ENCODE measurements at regions not wholly inside any gene's neighbourhood (a gene's known extent, or its start where the extent isn't known, plus 50 kb on each side); places are given as distances from the start of the nearest gene placed in this dataset.
"Not testable (repeated sequence)": the region's sequence is repeated elsewhere in the genome, so short reads cannot be mapped to it uniquely, and the experiment has no call there.

DNA sequence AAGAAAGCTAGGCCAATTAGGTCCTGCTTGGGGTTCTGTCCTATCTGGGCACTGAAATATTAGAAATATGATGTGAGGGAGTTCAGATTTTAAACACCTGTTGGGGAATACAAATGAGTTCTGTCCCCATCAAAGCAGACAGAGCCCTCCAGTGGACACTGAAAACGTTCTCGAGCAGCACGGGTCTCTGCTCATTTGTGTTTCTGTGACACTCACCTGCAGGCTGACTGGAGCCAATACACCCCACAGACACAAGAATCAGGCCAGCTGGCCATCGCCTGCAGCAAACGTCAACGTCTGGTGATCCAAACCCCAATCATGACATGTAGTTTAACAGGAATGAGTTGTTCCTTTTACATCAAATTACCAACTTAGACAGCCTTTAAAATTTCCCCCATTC is 493.4 kb upstream of the TMEM132C start:
- peak; percentile 52 for DNase-seq

DNA sequence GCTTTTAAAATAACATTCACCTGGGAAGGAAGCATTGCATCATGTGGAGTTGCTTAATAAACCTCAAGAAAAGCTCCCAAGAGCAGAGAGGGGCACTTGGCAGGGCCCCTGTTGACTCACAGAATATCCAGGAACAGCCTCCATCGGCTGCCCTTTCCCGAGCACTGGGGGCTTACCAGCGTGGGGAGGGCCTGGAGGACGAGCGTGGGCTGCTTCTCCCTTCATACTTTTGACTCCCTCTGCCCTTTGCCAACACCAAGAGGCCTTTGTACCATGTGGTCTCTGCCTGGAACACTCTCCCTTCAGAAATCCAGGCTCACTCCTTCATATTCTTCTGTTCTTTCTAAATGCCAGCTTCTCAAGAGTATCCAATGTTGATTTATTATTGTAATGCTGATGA is 492.1 kb upstream of the TMEM132C start:
- DNase-seq, result no peak

DNA sequence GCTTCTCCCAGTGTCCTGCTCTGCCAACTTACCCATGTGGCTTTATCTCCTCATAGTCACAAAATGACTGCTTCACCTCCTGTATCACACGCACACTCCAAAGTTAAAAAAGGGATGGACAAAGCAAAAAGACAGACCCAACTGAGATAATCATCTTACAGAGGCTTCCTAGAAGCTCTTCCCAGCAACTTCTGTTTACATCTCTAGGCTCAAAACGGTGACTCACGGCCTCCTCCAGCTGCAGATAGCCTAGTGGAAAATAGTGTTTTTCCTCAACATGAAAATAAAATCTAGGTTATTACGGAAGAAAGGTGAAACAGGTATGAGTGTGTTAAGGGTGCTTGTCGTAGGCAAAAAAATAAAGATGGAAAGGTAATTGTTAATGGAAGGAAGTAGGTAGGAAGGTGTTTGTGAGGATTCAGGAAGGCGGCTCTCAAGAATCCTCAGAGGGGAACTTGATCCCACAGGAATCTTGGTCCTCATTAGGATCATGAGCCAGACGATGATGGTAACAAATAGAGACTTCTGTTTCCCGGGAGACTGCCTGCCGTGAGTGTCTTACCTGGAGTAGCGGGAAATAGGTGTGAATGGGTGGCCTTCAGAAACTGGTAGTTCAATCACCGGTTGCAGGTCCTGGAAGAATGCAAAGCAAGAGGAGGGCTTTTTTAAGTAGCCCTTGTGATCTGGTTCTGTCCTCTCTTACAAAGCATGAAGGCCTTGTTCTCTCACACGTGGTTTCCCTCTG is 487.5 kb upstream of the TMEM132C start:
- no peak for DNase-seq

DNA sequence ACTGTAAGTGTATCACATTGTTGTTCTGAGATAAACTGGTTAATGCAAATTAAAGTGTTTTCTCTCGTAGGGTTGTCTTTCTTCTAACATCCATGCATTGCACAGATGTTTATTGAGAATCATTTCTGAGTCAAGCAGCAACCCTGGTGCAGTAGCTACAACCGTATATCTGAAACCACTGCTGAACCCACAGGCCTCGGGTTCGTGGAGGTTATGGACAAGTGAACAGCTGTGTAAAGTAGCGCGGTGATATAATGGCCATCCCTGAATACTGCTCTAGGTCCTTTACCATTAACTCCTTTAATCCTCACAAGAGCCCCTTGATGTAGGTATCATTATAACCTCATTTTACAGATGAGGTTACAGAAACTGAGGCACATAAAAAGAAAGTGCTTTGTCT is 486.1 kb upstream of the TMEM132C start:
- DNase-seq, result peak; percentile 37

DNA sequence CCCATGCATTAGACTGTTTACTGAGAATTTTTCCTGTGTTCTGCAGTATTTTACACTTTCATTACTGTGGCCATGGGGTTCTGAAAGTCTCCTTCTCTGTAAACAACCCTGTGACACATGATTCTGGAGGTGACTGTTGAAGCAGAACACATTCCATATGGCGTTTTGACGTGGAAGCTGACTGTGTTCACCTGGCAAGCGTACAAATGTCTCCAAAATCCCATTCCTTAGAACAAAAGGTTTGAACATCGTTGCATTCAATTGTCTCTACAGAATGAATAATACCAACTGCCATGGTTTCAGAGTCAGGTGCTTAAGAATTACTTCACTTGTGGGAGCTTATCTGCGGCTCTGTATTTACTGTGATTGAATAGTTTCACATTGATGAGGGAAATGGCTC is 485.6 kb upstream of the TMEM132C start:
- peak; percentile 37 for DNase-seq

DNA sequence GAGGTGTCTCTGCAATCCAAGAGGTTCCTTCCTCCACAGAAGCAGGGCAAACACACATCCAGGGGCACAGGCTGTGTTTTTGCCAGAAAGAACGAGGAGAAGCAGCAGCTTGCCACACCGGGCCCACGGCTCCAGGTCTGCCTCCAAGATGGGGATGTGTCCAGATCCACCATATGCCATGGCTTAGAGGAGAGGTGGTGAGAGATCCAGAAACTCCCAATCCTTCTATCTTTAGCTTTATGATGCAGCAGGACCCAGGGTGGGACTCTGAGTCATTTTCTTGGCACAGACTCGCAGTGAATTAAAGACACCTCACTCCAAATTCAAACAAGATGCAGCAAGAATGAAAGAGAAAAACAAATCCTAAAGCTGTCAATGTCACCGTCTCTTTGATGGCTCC is 481.4 kb upstream of the TMEM132C start:
- no peak for DNase-seq

DNA sequence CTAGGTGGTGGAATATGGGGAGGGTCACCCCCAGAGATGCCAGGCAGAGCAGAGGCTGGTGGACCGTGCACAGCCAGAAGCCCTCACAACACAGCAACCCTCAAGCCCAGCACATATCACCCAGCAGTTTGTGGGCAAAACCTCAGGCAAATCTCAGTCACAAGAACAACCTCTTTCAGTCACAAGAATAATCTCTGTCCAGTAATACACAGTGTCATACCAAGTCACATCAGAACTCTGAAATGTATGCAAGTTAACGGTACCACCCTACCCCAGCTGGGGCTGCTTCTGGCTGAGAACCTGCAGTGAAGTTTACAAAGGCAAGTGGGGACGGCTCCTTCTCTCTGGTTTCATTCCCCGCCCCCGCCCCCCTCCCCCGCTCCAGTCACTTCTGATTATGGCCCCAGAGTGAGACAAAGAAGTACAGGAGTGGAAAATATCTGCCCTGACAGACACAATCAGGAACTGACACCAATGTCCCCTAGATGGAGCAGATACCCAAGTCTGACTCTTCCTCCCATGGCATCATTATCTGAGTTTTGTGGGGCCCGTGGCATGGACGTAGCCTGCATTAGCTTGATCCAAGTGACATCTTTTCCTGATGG is 480.9 kb upstream of the TMEM132C start:
- DNase-seq, result no peak

DNA sequence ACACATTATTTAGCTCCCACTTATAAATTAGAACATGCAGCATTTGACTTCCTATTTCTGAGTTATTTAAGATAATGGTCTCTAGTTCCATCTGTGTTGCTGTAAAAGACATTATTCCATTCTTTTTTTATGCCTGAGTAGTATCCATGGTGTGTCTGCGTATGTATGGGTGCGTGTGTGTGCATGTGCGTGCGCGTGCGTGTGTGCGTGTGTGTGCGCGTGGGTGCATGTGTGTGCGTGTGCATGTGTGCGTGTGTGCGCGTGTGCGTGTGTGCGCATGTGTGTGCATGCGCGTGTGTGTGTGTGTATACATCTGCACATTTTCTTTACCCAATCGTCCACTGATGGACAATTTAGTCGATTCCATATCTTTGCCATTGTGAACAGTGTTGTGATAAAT is 479.4 kb upstream of the TMEM132C start:
- no peak for DNase-seq

DNA sequence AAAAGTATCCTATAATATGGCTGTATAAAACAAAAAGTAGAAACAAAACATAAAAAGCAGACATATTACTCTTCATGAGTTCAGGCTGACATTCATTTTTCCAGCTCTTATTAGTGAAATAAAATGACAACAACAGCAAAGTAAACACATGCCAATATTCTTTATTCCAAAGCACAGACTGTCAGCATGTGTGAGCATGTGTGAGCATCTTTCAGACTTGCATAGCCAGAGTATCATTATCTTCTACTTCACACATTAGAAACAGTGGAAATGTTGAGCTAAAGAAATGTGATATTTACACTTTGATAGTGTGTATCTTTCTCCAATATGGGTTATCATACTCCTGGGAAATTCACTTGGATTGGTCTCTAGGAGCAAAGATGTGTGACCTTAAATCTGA is 476.6 kb upstream of the TMEM132C start:
- DNase-seq, result no peak

DNA sequence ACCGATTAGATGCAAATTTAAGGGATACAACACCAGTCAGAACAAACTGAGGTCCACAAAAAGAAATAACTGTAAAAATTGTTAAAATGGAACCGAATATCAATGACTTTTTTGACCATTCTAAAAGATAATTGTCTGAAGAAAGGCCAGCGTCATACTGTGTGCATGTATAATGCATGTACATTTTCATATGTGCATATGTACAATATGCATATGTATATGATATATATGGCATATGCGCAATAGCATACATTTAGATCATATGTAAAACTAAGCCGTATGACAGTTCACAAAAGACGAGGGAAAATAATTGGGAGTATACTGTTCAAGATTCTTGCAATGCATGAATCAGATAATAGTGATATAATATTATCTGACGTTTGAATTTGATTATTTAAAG is 475.8 kb upstream of the TMEM132C start:
- no peak for DNase-seq

DNA sequence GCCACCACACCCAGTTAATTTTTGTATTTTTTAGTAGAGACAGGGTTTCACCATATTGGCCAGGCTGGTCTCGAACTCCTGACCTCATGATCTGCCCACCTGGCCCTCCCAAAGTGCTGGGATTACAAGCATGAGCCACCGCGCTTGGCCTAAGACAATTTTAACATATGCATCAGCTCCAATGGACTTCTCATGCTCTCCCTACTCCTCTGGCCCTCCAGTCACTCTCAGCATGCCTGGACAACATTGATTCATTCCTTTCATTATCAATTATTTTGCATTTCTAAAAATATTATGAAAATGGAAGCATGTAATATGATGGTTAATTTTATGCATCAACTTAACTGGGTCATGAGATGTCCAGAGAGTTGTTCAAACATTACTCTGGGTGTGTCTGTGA is 469.1 kb upstream of the TMEM132C start:
- no peak for DNase-seq

DNA sequence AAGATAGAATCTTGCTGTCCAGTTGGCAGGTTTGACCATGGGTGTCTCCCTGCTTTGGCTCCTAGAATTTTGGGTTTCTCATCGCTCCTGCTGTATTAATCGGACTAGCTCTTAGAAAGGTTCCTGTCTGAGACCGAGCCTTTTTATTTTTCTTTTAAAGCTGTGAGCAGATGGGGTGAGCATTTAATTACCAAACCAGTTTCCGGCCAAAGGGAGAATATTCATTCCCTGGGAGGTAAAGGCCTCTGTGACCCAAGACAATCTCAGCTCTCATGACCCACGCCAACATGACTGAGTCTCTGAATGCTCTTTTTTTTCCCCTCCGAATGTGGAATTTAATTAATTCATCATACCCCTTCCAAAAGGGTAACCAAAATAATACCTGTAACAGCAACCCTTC is 464.7 kb upstream of the TMEM132C start:
- DNase-seq, result no peak

DNA sequence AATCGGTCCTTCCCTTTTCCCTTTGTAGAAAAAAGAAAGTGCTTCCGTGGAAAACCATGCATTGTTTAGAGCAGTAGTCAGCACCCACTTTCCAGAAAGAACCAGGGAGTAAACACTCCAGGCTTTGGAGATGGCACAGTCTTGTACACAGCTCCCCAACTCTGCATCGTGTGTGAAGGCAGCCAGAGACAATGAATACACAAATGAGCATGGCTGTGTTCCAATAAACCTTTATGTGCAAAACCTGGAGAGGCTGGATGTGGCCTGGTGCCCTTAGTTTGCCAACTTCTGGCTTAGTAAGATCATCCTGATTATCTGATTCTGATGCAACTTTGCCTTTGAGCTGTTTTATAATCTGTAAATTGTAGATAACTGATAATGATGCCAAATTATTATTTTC is 463.4 kb upstream of the TMEM132C start:
- DNase-seq, result peak; percentile 17

DNA sequence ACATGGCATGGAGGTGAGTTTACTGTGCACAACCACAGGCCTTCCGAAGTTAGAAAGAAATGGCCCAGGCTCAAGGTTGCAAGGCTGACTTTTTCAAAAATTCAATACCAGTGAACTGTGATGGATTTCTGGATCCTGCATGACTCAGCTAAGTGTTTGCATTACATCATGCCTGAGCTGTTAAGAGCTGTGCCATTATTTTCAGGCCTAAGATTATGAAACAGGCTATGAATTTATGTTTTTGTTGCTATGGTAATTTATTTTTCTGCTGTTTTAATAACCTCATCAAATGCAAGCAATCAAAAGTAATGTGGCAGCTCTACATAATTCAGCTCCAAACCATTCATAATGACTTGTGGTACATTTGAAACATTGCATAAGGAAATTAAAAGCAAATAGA is 457.7 kb upstream of the TMEM132C start:
- DNase-seq, result no peak

DNA sequence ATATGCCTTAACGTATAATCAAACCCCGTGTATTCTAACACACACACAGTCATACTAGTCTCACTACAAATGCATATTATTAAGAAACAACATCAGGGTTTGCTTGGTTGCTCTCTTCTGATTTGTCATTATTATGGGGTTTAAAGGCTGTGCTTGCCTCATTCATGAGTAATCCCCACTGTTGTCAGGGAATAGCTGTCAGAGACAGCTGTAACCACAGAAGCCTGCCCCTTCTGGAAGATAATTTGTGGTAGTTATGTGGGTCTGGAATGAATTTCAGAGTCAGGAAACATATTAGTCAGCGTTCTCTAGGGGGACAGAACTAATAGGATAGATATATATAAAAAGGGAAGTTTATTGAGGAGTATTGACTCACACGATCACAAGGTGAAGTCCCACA is 456.9 kb upstream of the TMEM132C start:
- DNase-seq, result no peak

DNA sequence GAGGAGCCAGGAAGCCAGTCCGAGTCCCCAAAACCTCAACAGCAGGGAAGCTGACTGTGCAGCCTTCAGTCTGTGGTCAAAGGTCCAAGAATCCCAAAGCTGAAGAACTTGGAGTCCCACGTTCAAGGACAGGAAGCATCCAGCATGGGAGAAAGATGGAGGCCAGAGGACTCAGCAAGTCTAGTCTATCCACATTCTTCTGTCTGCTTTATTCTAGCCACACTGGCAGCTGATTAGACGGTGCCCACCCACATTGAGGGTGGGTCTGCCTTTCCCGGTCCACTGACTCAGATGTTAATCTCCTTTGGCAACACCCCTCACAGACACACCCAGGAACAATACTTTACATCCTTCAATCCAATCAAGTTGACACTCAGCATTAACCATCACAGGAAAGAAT is 456.5 kb upstream of the TMEM132C start:
- not testable (repeated sequence) for DNase-seq

DNA sequence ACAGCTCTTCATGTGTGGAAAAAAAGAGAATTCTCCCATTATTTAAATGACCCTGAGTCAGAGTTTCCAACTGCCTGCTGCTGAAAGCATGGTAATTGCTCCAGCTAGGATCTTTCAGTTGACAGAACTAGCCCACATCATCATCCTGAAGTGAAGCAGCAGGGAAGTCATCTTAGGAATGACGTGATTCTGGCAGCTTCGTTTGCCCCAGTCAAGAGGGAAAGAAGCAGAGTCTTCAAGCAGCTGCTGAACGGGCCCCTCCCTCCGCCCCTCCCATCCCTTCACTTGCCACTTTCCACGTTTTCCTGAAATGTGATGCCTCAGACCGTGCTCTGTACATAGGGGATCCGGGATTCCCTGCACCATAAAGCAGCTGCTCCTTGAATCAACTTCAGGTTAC is 455.0 kb upstream of the TMEM132C start:
- no peak for DNase-seq

DNA sequence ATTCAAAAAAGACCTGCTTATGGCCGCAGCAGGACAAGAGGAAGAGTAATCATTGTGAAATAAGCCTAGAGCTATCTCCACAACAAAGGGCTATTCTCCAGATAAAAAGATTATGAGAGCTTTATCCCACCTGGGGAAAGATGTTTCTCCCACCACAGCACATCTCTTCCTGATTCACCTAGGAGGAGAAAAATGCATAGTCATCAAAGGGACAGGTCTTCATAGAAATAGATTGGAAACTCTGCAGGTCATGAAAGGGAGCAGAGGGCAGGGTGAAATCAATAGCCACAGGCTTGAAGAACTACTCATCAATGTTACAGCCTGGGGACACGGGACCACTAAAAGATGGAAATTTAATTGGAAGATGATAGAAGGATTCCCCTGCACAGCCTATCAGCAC is 453.8 kb upstream of the TMEM132C start:
- no peak for DNase-seq

DNA sequence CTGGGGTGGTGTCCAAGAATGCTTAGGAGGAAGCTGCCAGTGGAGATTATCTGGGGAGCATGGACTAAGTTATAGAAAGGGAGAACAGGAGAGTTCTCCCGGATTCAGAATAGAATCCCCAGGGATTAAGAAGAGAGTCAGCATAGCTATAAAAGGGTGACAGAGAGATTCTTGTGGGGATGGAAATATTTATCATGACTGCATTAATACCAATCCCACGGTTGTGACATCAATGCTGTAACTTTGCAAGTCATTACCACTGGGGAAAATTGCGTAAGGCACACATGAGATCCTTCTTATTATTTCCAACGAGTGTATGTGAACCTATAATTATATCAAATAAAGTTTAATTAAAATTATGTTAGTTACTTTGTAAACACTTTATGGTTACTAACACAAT is 447.9 kb upstream of the TMEM132C start:
- no peak for DNase-seq

DNA sequence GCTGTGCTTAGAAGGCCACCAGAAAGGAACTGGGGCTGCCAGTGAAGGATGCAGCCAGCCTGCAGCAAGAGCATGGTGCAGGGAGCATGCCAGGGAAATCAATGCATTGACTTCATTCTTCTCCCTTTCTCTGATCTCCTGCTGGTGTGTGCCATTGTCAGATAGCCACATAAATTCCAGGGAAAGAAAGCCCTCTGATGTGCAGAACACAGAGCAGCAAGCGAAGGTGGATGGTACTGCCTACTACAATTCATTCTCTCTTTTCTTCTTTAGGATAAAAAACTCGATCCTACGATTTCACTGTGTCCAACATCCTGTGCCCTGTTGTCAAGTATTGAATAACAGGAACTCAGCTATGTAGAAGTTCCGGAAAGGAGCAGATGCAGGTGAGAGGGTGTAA is 446.7 kb upstream of the TMEM132C start:
- no peak for DNase-seq

DNA sequence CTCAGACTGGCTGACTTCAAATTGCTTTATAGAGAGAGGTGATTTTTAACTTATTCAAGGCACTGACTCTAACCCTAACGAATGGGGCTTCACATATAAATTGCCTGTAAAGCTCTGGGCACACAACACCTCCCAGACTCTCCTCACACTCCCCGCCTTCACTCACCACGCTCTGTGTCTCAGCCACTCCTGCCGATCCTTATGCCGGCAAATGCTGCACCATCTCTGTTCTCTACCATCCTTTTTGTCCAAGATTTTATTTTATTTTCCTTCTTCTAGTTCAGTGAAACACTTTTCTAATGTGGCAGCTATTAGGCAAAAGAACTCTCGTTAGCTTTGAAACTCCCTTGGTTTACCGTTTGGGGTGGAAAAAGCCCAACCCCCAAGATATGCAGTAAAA is 446.1 kb upstream of the TMEM132C start:
- no peak for DNase-seq

DNA sequence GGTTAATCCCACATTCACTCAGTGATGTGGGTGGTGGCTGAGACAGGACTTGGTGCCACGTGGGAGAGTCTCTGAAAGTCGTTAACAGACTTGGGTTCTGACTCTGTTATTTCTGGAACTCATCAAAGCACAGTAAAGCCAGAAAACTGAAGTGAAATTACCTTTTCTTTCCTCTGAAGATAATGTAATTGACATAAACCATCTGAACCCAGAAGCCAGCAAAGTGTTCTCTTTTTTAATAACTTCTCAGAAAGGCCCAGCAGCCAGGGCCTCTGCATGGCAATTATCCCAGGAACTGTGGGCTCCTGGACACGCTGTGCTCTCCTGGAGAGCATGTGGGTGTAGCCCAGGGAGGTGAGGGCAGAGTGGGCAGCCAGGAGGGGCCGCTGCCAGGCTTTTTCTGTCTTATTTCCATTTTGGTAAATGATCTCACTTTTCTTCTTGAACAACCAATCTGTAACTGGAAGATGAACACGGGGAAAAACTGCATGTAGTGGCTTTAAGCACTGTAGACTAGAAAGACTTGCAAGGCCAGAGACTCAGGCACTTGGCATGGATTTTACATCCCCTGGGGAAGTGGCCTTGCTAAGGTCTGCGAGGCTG is 444.1 kb upstream of the TMEM132C start:
- DNase-seq, result no peak

DNA sequence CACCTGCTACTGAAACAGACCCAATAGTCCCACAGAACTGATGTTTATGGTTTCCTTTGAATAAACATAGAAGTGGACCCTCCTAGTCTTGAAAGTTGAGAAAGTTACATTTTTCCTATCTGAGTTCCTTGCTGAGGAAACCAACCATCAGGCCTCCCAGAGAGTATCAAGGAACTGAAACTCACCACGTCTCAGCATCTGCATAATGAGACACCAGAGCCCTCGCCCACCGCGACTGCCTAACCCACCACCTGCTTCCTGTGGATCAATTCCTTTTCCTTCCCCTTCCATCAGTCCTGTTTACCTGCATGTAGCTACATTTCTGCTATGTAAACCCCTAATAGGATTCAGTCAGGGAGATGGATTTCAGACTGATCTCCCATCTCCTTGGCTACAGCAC is 443.2 kb upstream of the TMEM132C start:
- no peak for DNase-seq

DNA sequence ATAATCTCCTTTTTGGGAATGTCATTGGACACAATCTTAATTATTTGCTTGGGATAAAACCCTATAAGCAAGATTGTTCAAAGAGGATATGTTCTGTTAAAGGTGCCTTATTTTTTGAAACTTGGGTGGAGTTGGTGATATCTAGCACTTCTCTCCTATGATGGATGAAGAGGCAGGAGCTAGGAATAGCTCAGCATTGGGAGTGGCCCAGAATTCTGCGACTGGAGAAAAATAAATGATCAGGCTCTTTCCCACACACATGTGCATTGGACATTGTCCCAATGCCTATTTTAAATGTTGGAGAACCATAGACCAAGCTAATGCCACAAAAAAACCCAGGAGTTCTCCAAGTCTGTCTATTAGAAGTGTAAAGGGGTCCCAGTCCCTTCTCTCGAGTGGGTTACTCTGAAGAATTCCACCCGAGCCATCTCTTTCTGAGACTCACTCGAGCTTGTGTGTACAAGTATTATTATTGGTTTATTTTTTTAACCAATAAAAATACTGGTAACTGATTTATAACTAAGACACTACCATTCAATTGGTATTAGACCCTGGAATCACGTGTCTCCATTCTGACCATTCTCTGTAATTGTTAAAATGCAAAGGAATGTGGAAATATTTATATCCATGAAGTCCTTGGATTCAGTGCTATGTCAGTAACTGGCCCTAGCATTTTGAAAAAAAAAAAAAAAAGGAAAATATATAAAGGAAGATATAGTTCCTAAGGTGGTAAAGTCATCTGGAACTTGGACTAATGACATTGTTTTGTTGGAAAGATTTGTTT is 437.5 kb upstream of the TMEM132C start:
- no peak for DNase-seq

Measured in NCI-H1092 treated with DMSO at 0.1 percent for 48 hours (cell line).